ENCODE measurements at regions not wholly inside any gene's neighbourhood (a gene's known extent, or its start where the extent isn't known, plus 50 kb on each side); places are given as distances from the start of the nearest gene placed in this dataset.
"Not testable (repeated sequence)": the region's sequence is repeated elsewhere in the genome, so short reads cannot be mapped to it uniquely, and the experiment has no call there.

GRCh38 chr5:179452356-179453230, 97.8 kb upstream of the RUFY1 start:
- no peak for ATAC-seq

GRCh38 chr5:179451828-179452196, 98.5 kb upstream of the RUFY1 start:
- TF ChIP-seq TSHZ2 (CRISPR knock-in tag; IDR thresholded peaks at IDR 0.05) (no peak), ZNF565 (CRISPR knock-in tag; conservative IDR thresholded peaks at IDR 0.05; ENCODE audit: low read depth) (no peak), ZFP3 (CRISPR knock-in tag; IDR thresholded peaks at IDR 0.05) (no peak), BACH2 (CRISPR knock-in tag; IDR thresholded peaks at IDR 0.05; ENCODE audit: borderline replicate concordance) (no peak), RARB (CRISPR knock-in tag; IDR thresholded peaks at IDR 0.05) (no peak), PPARA (CRISPR knock-in tag; IDR thresholded peaks at IDR 0.05; ENCODE audit: borderline replicate concordance) (no peak), CSRNP3 (CRISPR knock-in tag; IDR thresholded peaks at IDR 0.05) (no peak), ZFP30 (CRISPR knock-in tag; IDR thresholded peaks at IDR 0.05) (no peak), ARNTL (CRISPR knock-in tag; IDR thresholded peaks at IDR 0.05; ENCODE audit: borderline replicate concordance, low read depth) (no peak), ZNF8 (CRISPR knock-in tag; IDR thresholded peaks at IDR 0.05) (no peak)
- TF ChIP-seq, protein P1, sequence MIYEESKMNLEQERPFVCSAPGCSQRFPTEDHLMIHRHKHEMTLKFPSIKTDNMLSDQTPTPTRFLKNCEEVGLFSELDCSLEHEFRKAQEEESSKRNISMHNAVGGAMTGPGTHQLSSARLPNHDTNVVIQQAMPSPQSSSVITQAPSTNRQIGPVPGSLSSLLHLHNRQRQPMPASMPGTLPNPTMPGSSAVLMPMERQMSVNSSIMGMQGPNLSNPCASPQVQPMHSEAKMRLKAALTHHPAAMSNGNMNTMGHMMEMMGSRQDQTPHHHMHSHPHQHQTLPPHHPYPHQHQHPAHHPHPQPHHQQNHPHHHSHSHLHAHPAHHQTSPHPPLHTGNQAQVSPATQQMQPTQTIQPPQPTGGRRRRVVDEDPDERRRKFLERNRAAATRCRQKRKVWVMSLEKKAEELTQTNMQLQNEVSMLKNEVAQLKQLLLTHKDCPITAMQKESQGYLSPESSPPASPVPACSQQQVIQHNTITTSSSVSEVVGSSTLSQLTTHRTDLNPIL (CRISPR knock-in tag; IDR thresholded peaks at IDR 0.05; ENCODE audit: low read depth): no peak
- no peak for ATAC-seq

More at GRCh38 chr5:179452356-179453230, 97.8 kb upstream of the RUFY1 start:
- no peak for TF ChIP-seq CSDC2 (CRISPR knock-in tag; IDR thresholded peaks at IDR 0.05)
- no peak for TF ChIP-seq ISL1 (CRISPR knock-in tag; IDR thresholded peaks at IDR 0.05)
- no peak for TF ChIP-seq BACH2 (CRISPR knock-in tag; IDR thresholded peaks at IDR 0.05; ENCODE audit: borderline replicate concordance)

DNA sequence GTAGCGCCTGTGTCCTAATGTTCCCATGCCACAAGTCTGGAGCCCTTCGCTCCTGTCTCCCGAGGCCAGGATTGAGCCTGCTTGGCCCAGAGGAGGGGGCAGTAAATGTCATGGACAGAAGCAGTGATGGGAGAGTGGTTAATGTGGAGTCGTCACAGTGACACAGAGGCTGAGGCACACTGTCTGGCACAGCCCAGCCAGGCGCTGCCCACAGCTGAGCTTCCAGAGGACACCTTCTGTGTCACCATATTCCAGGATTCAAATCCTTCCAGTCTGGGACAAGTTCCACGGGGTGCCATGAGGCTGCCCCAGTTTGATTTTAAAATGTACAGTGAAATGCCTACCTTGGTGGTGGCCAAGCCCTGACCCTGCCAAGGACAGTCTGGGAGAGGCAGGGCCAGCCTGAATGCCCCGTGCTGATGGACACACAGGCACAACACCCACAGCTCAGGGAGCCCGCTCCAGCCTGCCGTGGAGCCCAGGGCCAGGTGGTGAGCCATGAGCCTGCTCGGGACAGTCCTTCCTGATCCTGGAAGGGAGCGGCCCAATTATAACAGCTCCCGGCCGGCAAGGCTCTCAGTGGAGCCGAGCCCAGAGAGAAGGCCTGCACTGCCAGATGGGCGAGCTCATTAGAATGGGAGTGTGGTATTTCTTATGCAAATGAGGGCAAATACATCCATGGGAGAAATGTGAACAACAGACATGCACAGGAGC, 99.1 kb upstream of the RUFY1 start:
- no peak for ATAC-seq
- TF ChIP-seq GLIS3 (CRISPR knock-in tag; IDR thresholded peaks at IDR 0.05): no peak

DNA sequence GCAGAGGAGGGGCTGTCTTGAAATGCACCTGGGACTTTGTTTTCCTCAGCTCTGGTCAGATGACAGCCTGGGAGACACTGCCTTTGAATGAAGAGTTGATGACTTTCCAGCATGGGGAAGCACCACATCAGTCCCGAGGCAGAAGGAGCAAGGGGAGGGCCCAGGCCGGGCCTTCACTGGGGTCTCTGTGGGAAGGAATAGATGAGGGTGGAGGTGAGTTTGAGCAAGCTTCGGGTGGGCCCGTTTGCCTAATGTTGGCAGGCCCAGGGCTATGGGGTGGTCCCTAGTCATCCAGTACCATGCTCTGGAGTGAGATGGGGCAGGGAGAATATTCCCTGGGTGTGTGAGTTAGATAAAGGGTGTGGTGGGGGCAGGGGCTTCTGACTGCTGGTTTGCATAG, 100.4 kb upstream of the RUFY1 start:
- ATAC-seq: not testable (repeated sequence)

GRCh38 chr5:179448282-179448681, 102.1 kb upstream of the RUFY1 start:
- ATAC-seq: not testable (repeated sequence)

GRCh38 chr5:179442289-179442688, 97.0 kb upstream of the ADAMTS2 start:
- not testable (repeated sequence) for ATAC-seq

GRCh38 chr5:179439181-179439985, 94.1 kb upstream of the ADAMTS2 start:
- no peak for ATAC-seq

More at GRCh38 chr5:179439181-179439985, 94.1 kb upstream of the ADAMTS2 start:
- TF ChIP-seq ARNTL (CRISPR knock-in tag; IDR thresholded peaks at IDR 0.05; ENCODE audit: borderline replicate concordance, low read depth): no peak
- no peak for TF ChIP-seq RARB (CRISPR knock-in tag; IDR thresholded peaks at IDR 0.05)
- TF ChIP-seq OSR1 (CRISPR knock-in tag; IDR thresholded peaks at IDR 0.05): no peak
- TF ChIP-seq, protein P1 (CRISPR knock-in tag; IDR thresholded peaks at IDR 0.05; ENCODE audit: low read depth): no peak
- TF ChIP-seq BACH2 (CRISPR knock-in tag; IDR thresholded peaks at IDR 0.05; ENCODE audit: borderline replicate concordance): no peak
- no peak for TF ChIP-seq PPARA (CRISPR knock-in tag; IDR thresholded peaks at IDR 0.05; ENCODE audit: borderline replicate concordance)
- TF ChIP-seq ZC3H10 (CRISPR knock-in tag; IDR thresholded peaks at IDR 0.05): no peak

All from SK-N-SH treated with all-trans-retinoic acid at 6 μM for 48 hours (cell line).